B cell (primary cell): ENCODE measurements at regions not wholly inside any gene's neighbourhood (a gene's known extent, or its start where the extent isn't known, plus 50 kb on each side); places are given as distances from the start of the nearest gene placed in this dataset.

Experiments
- ATAC-seq: fragments of 200-7000 bp; cut with Tn5 transposase; one replicate; pipeline ENCODE4 v1.10.0; 2021; ENCODE audit warnings: low read depth, mild to moderate bottlenecking, moderate number of reproducible peaks, moderate library complexity
- CTCF ChIA-PET: fragments of 350-600 bp; sonication (Branson Sonifier 250); formaldehyde crosslinking; loops from one replicate; lab custom pipeline; 2021; ENCODE audit warnings: antibody characterized with exemption, inconsistent platforms; lab: Charles Lee
- POLR2A ChIA-PET: fragments of 350-600 bp; sonication (Branson Sonifier 250); formaldehyde crosslinking; loops from one replicate; lab custom pipeline; 2021; ENCODE audit warnings: antibody characterized with exemption; lab: Charles Lee
- DNase-seq: peaks from one replicate; pipeline ENCODE4 v3.0.0; 2013
- H2AFZ ChIP-seq: 2 replicates; pipeline ENCODE4 v1.6.1; 2012; ENCODE audit warnings: mild to moderate bottlenecking, low read depth, low read length; ENCODE audit not compliant: insufficient read depth, poor library complexity, severe bottlenecking
- H3K27ac ChIP-seq, 2 donors: 1 replicate in 1 of 2; 2 replicates in 1 of 2; pipeline ENCODE4 v1.5.1; 2012 to 2013; ENCODE audit warnings: low read length in 2 of 2, mild to moderate bottlenecking in 2 of 2, moderate library complexity in 1 of 2
- H3K27me3 ChIP-seq, 4 experiments: fragments of 200-600 bp in 1 of 4; sonication (generic) in 1 of 4; replicated peaks in 1 of 4; 1 replicate in 2 of 4; 2 replicates in 2 of 4; pipeline versions ENCODE4 v1.6.1 to v1.7.0; 2013 to 2016; ENCODE audit warnings: low read length in 3 of 4, mild to moderate bottlenecking in 2 of 4, mixed read lengths in 1 of 4, moderate library complexity in 1 of 4; ENCODE audit not compliant: insufficient read depth in 4 of 4, control insufficient read depth in 3 of 4; ENCODE audit errors: control extremely low read depth in 1 of 4
- H3K36me3 ChIP-seq, 2 experiments: replicated peaks in 1 of 2; 1 replicate in 1 of 2; 2 replicates in 1 of 2; pipeline versions ENCODE4 v1.6.1 to v1.7.1; 2013; ENCODE audit warnings: low read length in 1 of 2; ENCODE audit not compliant: insufficient read depth in 2 of 2, control insufficient read depth in 1 of 2; ENCODE audit errors: control extremely low read depth in 1 of 2, extremely low read depth in 1 of 2
- H3K4me1 ChIP-seq, 2 donors: fragments of 200-600 bp in 1 of 2; sonication (generic) in 1 of 2; 1 replicate in 1 of 2; 2 replicates in 1 of 2; pipeline versions ENCODE4 v1.5.1 to v1.6.1; 2013 to 2017; ENCODE audit warnings: low read length in 2 of 2; ENCODE audit not compliant: control insufficient read depth in 2 of 2, insufficient read depth in 2 of 2
- H3K4me2 ChIP-seq: replicated peaks from 2 replicates; pipeline ENCODE3; 2012; ENCODE audit warnings: mild to moderate bottlenecking, low read depth, low read length; ENCODE audit not compliant: poor library complexity, severe bottlenecking
- H3K4me3 ChIP-seq, 5 experiments: fragments of 200-600 bp in 1 of 5; sonication (generic) in 1 of 5; 1 replicate in 3 of 5; 2 replicates in 2 of 5; pipeline versions ENCODE4 v1.5.1 to v1.7.0; 2011 to 2016; ENCODE audit warnings: low read length in 4 of 5, mild to moderate bottlenecking in 4 of 5, low read depth in 2 of 5, control low read depth in 1 of 5, moderate library complexity in 1 of 5; ENCODE audit not compliant: insufficient read depth in 1 of 5; ENCODE audit errors: control extremely low read depth in 1 of 5, extremely low read depth in 1 of 5
- H3K79me2 ChIP-seq: fragments of 200-600 bp; sonication (generic); one replicate; pipeline ENCODE4 v1.6.0; 2016; ENCODE audit warnings: low read length; ENCODE audit not compliant: control insufficient read depth, insufficient read depth
- H3K9ac ChIP-seq: fragments of 200-600 bp; sonication (generic); 2 replicates; pipeline ENCODE4 v1.6.1; 2017; ENCODE audit warnings: mild to moderate bottlenecking, low read length, moderate library complexity
- H3K9me3 ChIP-seq, 3 donors: one replicate each; pipeline versions ENCODE4 v1.6.1 to v1.7.1; 2013; ENCODE audit warnings: low read length in 2 of 3; ENCODE audit not compliant: control insufficient read depth in 2 of 3, insufficient read depth in 1 of 3; ENCODE audit errors: control extremely low read depth in 1 of 3
- H4K20me1 ChIP-seq: 2 replicates; pipeline ENCODE4 v1.6.0; 2012; ENCODE audit warnings: mild to moderate bottlenecking, low read length; ENCODE audit not compliant: insufficient read depth, control insufficient read depth, poor library complexity, severe bottlenecking
- H3K27ac Mint-ChIP-seq: one replicate; pipeline ENCODE4 v1.8.0; 2021; ENCODE audit warnings: mixed read lengths
- H3K27me3 Mint-ChIP-seq: one replicate; pipeline ENCODE4 v1.8.0; 2021; ENCODE audit warnings: mixed read lengths
- H3K4me1 Mint-ChIP-seq: one replicate; pipeline ENCODE4 v1.8.0; 2021; ENCODE audit warnings: mixed read lengths
- H3K4me3 Mint-ChIP-seq: one replicate; pipeline ENCODE4 v1.8.0; 2021; ENCODE audit warnings: mixed read lengths
- H3K9me3 Mint-ChIP-seq: one replicate; pipeline ENCODE4 v1.8.0; 2022; ENCODE audit warnings: mixed read lengths; ENCODE audit not compliant: insufficient read depth
- EZH2 ChIP-seq: IDR thresholded peaks from 2 replicates; pipeline ENCODE4 v1.6.1; 2012; ENCODE audit warnings: borderline replicate concordance, low read depth, mild to moderate bottlenecking, moderate library complexity, low read length; ENCODE audit not compliant: insufficient read depth, poor library complexity, severe bottlenecking
- WGBS: methylation state at CpG from one replicate; pipeline ENCODE4 v1.1.5; 2013; ENCODE audit warnings: missing lambda C conversion rate; ENCODE audit not compliant: insufficient coverage; 5-methylcytosine and 5-hydroxymethylcytosine counted together
- intact Hi-C: fragments of 100-400 bp; cut with micrococcal nuclease; formaldehyde crosslinking; loops from one replicate; pipeline ENCODE4 v1.10.0; 2022
- TF ChIP-seq, protein P1 (sequence below): fragments of 200-600 bp; IDR thresholded peaks from one replicate; pipeline ENCODE4 v1.8.0; 2022; ENCODE audit warnings: antibody characterized with exemption, mild to moderate bottlenecking

DNA sequence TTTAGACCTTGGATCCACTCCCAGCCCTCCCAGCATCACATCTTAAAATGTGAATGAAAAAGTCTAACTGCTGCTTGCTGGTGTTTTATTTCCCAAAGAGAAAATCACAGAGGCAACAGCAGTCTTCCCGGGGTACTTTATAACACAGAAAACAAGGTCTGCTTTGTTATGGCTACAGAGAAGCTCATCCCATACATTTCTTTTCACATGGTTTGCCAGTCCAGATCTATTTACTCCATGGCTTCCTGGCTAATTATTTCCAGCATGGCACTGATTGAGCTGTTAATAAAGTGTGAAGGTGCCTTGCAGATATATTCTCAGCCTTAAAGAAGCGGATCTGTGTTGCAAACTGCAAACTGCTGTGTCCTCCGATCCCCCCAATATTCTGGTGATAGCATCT, 466.1 kb upstream of the CFAP20DC start:
- H3K36me3 ChIP-seq = no peaks in the 10 kb centered on the region
- ChIA-PET POLR2A (no interaction called here), CTCF (no interaction called here)
- no peak overlapping the region for H3K4me3 Mint-ChIP-seq
- ATAC-seq = no peak
- no peaks in the 10 kb centered on the region for H3K9me3 ChIP-seq
- H3K4me1 Mint-ChIP-seq = no peaks in the 10 kb centered on the region
- H3K9me3 Mint-ChIP-seq = no peaks in the 10 kb centered on the region
- no peaks in the 10 kb centered on the region for H4K20me1 ChIP-seq
- no peaks in the 10 kb centered on the region for H3K79me2 ChIP-seq
- no peak overlapping the region for H3K4me3 ChIP-seq
- H2AFZ ChIP-seq = no peak overlapping the region
- H3K27me3 ChIP-seq = no peaks in the 10 kb centered on the region
- no peaks in the 10 kb centered on the region for H3K27me3 Mint-ChIP-seq
- intact Hi-C loops = no loop called here
- H3K9ac ChIP-seq = no peak overlapping the region
- H3K4me2 ChIP-seq = no peak overlapping the region
- 100% methylated on average over 1 of the region's 3 CpGs for WGBS
- TF ChIP-seq, protein P1, sequence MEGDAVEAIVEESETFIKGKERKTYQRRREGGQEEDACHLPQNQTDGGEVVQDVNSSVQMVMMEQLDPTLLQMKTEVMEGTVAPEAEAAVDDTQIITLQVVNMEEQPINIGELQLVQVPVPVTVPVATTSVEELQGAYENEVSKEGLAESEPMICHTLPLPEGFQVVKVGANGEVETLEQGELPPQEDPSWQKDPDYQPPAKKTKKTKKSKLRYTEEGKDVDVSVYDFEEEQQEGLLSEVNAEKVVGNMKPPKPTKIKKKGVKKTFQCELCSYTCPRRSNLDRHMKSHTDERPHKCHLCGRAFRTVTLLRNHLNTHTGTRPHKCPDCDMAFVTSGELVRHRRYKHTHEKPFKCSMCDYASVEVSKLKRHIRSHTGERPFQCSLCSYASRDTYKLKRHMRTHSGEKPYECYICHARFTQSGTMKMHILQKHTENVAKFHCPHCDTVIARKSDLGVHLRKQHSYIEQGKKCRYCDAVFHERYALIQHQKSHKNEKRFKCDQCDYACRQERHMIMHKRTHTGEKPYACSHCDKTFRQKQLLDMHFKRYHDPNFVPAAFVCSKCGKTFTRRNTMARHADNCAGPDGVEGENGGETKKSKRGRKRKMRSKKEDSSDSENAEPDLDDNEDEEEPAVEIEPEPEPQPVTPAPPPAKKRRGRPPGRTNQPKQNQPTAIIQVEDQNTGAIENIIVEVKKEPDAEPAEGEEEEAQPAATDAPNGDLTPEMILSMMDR = no peak
- no peak for TF ChIP-seq EZH2
- no peak for DNase-seq
- H3K4me1 ChIP-seq = no peaks in the 10 kb centered on the region
- H3K27ac ChIP-seq = no peak overlapping the region
- no peak overlapping the region for H3K27ac Mint-ChIP-seq

DNA sequence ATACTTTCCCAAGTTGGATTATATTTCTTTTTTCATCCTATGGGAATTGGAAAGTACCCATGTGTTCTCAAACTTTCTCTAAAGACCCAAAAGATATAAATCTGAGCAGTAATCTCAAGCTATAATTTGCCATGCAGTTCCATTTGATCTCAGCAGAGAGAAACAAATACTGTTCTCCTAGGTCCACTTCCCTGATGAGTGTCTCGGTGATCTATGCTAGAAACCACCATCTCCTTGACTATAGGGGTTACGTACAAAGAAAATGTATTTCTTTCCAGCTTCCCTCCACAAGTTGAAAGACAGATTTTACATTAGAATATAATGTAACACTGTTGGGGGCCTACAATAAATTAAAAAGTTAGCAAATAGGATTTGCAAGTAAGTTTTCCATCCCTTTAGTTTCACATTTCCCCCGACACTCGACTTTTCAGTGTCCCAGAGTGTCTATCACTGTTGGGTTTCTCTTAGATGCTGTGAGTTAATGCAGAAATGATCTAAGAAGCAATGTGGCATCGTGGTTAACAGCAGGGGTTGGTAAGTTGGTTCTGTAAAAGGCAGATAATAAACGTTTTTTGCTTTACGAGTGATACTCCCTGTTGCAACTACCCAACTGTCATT, 465.1 kb upstream of the CFAP20DC start:
- Mint-ChIP-seq H3K4me1 (no peaks in the 10 kb centered on the region), H3K27me3 (no peaks in the 10 kb centered on the region), H3K9me3 (no peaks in the 10 kb centered on the region), H3K27ac (no peak overlapping the region), H3K4me3 (no peak overlapping the region)
- TF ChIP-seq EZH2 = no peak
- TF ChIP-seq, protein P1 = no peak
- Histone ChIP-seq H4K20me1 (no peaks in the 10 kb centered on the region), H2AFZ (no peak overlapping the region), H3K79me2 (no peaks in the 10 kb centered on the region), H3K9me3 (no peaks in the 10 kb centered on the region), H3K27me3 (no peaks in the 10 kb centered on the region), H3K4me2 (no peak overlapping the region), H3K27ac (no peak overlapping the region), H3K36me3 (no peaks in the 10 kb centered on the region), H3K9ac (no peak overlapping the region), H3K4me1 (no peaks in the 10 kb centered on the region), H3K4me3 (no peak overlapping the region)
- DNase-seq (no peak), ATAC-seq (no peak)
- intact Hi-C loops = no loop called here
- CTCF ChIA-PET = no interaction called here
- POLR2A ChIA-PET = no interaction called here
- 58% methylated on average over 2 of the region's 7 CpGs for WGBS
